IPS-NIHi7 (cell line): ENCODE measurements at regions not wholly inside any gene's neighbourhood (a gene's known extent, or its start where the extent isn't known, plus 50 kb on each side); places are given as distances from the start of the nearest gene placed in this dataset.
"Not testable (repeated sequence)": the region's sequence is repeated elsewhere in the genome, so short reads cannot be mapped to it uniquely, and the experiment has no call there.

ENCODE experiments used
- DNase-seq: peaks from one replicate; pipeline ENCODE4 v3.0.0; 2012; ENCODE audit warnings: mixed read lengths; ENCODE audit errors: extremely low spot score

DNA sequence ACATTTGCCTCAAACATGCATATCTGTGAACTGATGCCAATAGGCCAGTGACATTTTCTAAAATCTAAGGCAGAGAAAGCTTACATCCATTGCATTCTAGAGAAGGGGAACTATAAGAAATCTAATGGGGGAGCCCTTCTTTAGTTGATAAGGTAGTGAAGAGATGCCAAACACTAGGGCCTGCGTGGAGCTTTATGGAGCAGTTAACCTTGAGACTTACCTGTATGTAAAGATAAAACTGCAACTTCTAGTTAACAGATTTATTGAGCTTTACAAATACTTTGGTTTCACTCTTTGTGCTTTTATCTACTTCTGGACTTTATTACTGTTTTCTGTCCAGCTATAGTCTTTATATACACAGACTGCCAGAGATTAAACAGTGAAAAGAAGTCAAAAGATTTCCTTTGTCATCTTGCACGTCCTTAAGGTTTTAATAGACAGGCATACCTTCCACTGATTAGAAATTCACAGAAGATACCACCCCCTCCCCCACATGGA lies 457.6 kb downstream of the KLF12 start:
- DNase-seq, result no peak

DNA sequence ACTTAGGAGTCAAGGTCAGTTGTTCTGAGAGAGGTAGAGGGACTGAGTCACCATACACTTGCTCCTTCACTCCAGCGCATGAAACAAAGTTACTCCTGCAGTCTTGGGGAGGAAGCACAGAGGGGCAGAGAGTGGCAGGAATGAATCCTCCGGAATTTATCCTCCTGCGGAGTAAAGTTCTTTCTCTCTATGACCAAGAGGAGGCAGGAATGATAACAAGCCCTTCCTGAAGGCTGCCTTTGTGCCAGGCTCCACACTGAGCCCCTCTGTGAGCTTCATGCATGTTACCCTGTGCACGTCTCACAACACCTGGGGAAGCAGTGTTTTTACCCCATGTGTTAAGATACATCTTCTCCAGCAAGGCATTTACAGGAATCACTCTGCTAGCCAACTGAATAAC lies 458.4 kb downstream of the KLF12 start:
- no peak for DNase-seq

DNA sequence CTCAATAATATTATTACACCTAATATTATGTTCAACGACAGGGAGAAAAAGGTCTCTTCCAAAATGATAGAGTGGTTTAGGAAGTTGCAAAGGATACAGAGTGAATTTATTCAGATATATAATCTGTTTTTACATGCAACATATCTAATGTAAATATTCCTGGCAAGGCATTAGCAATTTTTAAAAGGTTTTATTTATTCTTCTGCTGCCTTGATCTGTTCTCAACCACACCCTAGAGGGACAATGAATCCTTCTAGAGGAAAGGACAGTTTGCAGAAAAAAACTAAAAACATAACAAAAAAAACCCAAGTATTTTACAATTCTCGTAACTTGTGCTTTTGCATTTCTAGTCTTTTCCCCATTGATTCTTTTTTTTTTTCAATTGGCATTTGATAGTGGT lies 459.6 kb downstream of the KLF12 start:
- DNase-seq, result no peak

DNA sequence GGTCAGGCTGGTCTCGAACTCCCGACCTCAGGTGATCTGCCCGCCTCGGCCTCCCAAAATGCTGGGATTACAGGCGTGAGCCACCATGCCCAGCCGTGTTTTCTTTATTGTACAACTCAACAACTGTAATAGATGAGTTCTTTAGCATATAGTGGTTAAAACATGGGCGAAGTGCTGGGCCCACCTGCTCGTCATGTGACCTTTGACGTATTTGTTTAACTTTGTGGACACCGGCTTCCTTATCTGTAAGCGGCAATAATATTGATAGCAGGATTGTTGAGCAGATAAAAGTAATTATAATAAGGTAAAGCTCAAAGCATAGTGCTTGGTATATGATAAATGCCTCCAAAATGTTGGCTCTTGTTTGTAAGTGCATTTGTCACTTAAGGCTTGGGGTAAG lies 460.3 kb downstream of the KLF12 start:
- no peak for DNase-seq

DNA sequence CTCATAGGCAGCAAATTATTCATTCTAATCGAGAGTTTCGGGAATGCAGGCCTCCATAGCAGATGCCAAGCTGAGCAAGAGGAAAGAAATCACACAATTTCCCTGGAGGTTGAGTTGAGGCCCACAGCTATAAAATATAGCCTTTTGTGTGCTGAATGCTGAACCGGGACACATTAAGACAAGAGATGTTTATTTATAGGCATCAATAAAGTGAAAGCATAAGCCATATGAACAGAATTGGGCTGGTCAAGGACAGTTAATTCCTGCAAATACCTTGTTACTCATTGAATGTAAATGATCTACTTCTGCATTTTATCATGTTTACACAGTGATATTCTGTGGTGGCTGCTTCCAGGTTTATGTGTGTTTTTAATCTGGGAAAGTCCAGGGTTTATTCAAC lies 461.7 kb downstream of the KLF12 start:
- DNase-seq, result no peak

DNA sequence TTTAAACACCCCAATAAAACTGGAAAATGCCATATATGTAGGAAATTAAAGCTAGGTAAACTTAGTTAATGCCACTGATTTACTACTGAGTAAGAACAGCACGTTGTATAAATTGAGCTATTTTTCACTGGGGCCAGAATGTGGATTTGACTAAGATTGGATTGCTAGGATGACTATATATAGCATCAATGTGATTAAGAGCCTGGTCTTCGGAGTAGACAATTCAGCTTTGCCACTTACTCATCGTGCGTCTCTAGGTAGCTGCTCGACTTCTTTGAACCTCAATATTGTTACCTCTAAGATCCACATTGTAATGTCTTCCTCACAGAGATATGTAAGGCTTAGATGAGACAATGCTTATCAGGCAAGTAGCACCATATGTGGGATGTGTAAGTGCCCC lies 462.5 kb downstream of the KLF12 start:
- DNase-seq, result no peak

DNA sequence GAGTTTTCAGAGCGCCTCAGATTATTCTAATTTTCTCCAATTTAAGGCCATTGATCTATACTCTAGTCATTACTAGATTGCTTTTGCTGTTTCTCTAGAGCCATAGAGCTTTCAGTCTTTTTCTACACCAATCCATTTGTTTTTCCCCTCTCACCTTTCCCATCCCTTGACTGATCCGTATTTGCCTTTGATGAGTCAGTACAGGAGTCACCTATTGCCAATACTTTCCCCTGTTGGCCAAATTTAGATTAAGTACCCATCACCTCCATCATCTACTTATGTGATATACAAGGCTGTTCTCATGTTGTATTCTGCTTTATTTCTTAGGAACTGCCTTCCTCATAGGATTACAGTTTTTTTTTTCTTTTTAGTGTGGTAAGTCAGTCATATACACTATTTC lies 463.2 kb downstream of the KLF12 start:
- DNase-seq, result no peak

DNA sequence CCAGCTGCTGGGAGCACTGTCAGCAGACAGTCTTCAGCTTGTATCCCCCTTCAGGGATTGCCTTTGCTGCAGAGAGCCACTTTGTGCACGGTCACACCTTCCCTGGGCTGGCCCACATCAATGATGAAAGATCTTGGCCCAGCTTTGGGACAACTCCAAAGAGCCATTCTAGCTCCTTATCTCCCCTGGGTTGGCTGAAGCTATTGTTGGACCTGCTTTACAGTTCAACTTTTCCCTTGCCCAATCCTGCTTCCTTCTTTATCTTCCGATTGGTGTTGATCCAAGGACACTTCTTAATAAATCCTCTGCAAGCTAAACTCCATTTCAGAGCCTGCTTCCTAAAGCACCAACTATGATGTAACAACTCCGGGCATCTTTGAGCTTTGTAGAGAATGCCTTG lies 466.4 kb downstream of the KLF12 start:
- no peak for DNase-seq

DNA sequence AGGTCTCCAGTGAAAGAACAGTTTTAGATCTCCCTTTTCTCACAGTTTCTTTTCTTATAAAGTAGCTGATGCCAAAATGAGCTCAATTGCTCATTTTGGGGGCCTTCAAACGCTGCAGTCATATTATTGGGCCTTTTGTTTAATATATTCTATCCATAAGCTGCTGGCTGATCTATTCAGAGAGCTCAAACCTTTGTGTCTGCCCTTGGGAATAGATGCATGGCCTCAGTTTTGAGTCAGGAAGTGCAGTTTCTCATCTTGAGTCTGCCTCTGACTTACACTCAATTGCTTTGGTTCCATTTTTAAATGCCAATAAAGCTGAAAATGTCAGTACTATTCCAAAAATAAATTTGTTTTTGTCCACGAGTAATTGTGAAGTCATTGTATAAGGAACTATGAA lies 468.9 kb downstream of the KLF12 start:
- no peak for DNase-seq

DNA sequence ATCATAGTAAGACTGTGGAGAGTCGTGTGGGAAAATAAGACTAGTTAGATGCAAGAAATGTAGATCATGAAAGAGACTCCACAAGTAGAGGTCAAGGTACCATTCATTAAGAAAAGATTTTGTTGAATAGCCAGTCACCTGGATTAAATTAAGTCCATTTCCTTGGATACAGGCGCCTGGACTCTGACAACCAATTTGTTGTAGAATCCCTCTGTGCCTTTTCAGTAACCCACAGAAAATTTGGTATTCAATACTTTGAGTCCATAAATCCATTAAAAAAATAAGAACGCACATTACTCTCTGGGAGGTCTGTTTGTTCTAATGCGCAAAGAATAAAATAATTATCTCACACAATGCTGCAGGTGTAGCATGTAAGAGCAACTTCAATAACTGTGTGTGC lies 469.4 kb downstream of the KLF12 start:
- DNase-seq, result no peak

DNA sequence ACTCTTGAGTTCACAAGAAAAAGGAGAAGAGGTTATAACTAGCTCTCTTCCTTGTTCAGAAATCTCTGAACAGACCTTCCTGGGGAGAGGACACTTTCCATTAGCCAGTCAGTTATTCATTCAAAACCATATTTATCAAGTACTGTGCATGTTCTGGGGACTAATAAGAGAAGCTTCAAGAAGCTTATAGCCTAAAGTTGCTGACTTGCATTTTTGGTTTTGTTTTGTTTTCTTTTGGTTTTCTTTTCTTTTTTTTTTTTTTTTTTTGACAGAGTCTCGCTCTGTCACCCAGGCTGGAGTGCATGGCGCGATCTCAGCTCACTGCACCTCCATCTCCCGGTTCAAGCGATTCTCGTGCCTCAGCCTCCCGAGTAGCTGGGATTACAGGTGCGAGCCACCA lies 471.4 kb downstream of the KLF12 start:
- no peak for DNase-seq

DNA sequence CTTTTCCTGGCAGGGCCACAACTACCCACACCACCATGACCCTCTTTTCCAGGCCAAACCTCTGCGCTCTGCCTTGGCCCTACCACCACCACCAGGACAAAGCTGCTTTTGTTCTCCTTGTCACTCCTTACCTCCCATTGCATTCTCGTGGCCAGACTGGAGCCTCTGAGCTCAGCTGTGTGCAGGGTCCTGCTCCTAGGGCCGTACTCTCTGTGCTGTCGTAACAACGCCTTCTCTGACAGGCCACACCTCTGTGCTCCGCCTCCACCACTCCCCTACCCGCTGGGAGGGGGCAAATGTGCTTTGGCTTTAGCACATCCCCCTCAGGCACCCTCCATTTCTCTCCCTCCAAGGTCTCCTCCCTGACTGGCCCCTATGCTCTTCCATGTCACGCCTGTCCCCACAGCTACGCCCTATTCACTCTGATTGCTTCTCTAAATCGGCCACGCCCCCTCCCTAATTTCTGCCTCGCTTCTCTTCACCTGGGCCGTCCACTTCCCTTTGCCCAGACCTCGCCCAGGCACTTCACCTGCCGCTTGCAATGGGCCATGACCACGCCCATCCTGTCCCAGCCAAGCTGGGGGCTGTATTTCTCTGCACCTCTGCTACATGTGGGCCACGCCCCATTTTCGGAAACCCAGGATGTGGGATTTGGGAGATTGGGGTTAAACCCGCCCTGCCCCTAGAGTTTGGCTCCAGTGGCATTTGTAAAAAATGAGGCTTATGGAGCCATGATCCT lies 472.3 kb downstream of the KLF12 start:
- DNase-seq, result no peak

DNA sequence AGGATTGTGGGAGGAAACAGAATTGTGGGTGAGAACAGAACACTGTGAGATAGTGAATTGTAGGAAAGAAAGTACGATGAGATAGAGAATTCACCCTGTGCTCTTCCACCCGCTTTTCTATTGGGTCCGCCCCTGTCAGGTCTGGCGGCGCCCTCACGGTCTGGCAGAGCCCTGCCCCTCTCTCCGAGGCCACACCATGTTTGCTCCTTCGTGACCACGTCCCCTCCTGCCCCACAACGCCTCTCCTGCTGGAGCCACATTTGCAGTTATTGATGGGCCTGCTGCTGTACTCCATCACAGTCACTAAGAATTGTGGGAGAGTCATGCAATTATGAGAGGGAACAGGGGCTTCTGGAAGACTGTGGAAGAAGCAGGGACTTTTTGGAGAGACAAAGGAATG lies 473.1 kb downstream of the KLF12 start:
- no peak for DNase-seq

DNA sequence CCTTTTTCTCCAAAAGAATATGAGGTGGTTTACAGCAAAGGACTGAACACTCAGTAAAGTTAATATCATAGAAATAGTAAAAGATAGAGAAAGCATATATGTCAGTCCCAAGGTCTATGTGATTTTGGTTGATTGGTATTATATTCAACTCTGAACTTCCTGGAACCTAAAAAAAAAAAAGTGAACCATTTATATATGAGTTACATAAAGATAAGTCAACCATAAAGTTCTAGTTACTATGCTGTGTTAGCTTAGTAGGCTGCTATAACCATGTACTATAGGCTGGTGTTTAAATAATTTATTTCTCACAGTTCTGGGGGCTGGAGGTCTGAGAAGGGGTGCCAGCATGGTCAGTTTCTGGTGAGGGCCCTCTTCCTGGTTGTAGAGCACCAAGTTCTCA lies 475.6 kb downstream of the KLF12 start:
- no peak for DNase-seq

DNA sequence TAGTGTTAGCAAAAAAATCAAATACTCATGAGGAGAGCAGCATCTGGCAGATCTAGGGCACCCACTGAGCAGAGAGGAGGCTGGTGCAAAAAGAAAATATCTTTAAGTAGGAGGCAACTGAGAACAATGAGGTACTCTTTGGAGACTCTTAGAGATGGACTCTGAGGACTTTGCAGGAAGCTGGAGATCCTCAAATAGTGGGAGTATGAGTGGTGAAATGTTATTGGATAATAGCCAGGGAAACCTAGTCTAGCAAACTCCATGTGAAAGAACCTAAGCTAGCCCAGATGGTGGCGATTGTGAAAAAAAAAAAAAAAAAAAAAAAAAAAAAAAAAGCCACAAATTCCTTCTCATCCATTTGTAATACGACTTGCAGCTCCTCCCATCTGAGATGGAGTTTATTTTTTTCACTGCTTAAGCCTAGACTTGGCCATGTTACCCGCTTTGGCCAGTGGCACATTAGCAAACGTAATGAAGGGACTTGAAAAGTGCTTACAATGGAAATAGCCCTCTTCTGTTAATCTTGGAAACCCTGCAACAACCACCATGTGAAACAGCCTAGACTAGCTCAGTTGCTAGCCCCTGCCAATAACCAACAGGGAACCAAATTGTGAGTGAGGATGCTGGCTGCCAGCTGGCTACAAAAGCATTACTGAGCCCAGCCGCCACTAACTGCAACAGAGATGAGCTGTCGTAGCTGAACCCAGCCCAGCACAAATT lies 476.2 kb downstream of the KLF12 start:
- DNase-seq, result no peak

DNA sequence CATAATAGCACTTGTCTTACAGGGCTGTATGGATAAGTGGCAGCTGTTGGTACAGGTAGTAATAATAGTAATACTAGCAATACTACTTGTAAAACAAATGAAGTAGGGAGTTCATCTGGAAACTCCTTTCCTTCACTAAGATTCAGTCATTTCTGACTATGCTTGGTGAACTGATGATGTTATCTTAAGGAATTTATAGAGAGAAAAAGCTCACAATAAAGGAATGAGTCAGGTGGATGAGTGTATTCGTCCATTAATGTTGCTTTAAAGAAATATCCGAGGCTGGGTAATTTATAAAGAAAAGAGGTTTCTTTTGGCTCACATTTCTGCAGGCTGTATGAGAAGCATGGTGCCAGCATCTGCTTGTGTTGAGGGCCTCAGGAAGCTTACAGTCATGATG lies 477.3 kb downstream of the KLF12 start:
- no peak for DNase-seq

DNA sequence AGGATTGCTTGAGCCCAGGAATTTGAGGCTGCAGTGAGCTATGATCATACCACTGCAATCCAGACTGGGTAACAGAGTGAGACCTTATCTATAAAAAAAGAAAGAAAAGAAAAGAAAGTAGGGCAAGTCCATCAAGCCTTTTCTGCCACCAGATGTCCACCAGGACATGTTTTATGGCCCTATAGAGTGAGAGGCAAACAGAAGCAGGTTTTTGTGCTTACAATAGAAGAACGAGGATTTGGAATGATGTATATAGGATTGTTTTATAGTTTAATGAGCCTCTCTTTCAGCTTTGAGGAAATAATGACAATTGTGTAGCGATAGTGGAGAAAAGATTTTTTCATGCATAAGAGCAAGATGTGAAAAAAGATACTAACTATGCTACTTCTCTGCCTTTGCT lies 480.5 kb downstream of the KLF12 start:
- DNase-seq, result no peak

DNA sequence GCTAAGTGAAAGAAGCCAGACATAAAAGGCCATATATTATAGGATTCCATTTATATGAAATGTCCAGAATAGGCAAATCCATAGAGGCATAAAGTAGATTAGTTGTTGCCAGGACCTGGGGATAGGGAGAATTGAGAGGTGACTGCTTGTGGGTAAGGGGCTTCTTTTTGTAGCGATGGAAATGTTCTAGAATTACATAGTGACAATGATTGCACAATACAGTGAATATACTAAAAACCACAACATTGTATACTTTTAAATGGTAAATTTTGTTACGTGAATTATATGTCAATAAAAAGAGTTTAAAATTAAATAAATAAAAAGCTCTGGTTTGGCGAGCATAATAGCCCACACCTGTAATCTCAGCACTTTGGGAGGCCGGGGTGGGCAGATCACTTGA lies 486.8 kb downstream of the KLF12 start:
- no peak for DNase-seq

DNA sequence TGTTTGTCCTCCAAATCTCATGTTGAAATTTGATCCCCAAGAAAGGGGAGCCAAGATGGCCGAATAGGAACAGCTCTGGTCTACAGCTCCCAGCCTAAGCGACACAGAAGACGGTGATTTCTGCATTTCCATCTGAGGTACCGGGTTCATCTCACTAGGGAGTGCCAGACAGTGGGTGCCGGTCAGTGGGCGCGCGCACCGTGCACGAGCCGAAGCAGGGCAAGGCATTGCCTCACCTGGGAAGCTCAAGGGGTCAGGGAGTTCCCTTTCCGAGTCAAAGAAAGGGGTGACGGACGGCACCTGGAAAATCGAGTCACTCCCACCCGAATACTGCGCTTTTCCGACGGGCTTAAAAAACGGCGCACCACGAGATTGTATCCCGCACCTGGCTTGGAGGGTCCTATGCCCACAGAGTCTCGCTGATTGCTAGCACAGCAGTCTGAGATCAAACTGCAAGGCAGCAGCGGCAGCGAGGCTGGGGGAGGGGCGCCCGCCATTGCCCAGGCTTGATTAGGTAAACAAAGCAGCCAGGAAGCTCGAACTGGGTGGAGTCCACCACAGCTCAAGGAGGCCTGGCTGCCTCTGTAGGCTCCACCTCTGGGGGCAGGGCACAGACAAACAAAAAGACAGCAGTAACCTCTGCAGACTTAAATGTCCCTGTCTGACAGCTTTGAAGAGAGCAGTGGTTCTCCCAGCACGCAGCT lies 493.6 kb downstream of the KLF12 start:
- not testable (repeated sequence) for DNase-seq

DNA sequence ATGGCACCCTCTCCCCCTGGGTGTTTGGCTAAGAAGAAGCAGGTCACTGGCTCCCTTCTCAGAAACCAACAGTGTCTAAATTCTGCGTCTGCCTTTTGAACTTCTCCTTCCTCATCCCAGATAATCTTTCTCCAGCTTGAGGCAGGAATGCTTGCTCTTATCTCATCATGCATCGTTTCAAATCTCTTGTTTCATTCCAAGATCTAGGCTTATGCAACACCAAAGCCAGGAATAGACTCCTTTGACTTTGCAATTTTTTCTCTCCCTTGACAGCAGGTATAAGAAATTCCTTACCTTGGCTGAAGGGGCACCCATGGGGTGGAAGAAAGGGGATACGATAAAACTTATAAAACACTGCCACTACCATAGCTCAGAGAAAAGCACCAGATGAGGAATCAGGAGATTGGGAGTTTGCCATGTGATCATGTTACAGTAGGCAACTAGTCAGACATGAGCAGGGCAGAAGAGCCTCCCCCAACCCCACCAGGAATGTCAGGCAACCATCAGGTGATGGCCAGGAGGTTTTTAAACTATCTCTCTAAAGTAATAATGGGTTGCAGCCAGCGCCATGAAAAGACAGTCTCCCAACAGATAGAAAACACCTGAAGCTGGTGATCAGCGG lies 498.9 kb downstream of the KLF12 start:
- DNase-seq, result no peak

DNA sequence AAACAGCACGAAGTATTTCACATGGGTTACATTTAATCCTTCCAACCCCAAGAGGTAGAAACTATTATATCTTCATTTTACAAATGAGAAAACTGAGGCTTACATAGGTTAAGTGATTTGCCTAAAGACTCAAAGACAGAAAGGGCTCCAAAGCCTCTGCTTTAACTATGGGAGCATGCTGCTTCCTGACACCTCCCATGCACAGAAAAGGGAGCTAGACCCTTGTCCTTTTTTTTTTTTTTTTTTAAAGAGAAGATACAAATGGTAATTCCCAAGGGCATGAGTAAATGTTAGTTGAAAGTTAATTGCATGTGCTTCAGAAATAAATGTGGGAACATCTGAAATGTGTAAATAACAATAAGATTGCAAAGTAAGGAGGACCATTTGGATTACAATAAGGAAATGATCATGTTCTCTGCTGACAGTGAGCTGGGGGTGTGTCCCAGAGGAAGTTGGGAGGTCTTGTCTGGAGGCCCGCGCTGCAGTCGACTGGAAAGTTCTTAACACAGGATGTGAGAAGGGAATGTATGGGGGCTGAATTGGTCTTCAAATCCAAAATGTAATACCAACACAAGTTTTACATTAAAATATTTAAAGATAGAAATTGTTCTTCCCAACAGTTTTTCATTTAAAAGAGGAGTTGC lies 500.3 kb downstream of the KLF12 start:
- DNase-seq, result peak; percentile 28

DNA sequence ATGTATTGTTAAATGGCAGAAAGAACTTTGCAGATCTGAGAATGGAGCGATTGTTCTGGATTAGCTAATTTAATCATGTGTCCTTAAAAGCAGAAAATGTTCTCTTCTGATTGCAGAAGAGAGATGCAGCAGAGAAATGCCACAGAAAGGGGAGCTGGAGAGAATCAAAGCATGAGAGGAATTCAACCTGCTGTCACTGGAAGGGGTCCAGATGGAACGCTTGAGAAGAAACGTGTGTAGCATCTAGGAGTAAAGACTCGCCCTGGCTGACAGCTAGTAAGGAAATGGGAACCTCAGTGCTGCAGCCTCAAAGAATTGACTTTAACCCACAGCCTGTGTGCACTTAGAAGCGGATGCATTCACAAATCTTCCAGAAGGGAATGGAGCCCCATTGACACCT lies 502.8 kb downstream of the KLF12 start:
- DNase-seq, result no peak
